Omental fat pad (tissue), 3 donors: ENCODE measurements at regions not wholly inside any gene's neighbourhood (a gene's known extent, or its start where the extent isn't known, plus 50 kb on each side); places are given as distances from the start of the nearest gene placed in this dataset.

Experiments used
- ATAC-seq: fragments of 150-250 bp; one replicate; pipeline ENCODE4 v1.9.1; 2016; ENCODE audit warnings: mild to moderate bottlenecking, moderate library complexity; ENCODE audit not compliant: low FRiP score
- DNase-seq: peaks from one replicate; pipeline ENCODE4 v3.0.0-alpha.2; 2019; ENCODE audit warnings: low spot score
- TF ChIP-seq, protein P1 (sequence below), 3 donors: fragments of 450-650 bp; IDR thresholded peaks; one replicate each; pipeline ENCODE4 v1.5.1; 2016 to 2017; ENCODE audit warnings: antibody characterized with exemption in 3 of 3, mild to moderate bottlenecking in 3 of 3, moderate library complexity in 2 of 3

DNA sequence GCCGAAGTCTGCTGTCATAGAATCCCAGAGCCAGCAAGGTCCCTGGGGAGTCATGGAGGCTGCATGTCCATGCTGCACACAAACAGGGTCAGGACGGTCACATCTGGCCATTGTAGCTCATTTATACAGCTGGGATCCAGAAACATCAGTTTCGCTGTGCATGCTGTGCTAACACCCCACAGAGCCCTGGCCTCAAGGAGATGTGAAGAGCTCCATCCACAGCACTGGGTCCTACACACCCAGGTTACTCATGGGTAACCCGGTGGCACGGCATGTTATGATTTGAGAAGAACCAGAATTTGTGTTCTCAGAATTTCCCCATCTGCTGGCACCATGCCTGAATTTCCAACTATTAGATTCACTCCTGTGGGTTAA lies 146.3 kb upstream of the ARHGAP20 start:
- peak; percentile 32 for DNase-seq
- TF ChIP-seq, protein P1, sequence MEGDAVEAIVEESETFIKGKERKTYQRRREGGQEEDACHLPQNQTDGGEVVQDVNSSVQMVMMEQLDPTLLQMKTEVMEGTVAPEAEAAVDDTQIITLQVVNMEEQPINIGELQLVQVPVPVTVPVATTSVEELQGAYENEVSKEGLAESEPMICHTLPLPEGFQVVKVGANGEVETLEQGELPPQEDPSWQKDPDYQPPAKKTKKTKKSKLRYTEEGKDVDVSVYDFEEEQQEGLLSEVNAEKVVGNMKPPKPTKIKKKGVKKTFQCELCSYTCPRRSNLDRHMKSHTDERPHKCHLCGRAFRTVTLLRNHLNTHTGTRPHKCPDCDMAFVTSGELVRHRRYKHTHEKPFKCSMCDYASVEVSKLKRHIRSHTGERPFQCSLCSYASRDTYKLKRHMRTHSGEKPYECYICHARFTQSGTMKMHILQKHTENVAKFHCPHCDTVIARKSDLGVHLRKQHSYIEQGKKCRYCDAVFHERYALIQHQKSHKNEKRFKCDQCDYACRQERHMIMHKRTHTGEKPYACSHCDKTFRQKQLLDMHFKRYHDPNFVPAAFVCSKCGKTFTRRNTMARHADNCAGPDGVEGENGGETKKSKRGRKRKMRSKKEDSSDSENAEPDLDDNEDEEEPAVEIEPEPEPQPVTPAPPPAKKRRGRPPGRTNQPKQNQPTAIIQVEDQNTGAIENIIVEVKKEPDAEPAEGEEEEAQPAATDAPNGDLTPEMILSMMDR (IDR thresholded peaks at IDR 0.05) = no peak
- peak; percentile 67 for ATAC-seq

DNA sequence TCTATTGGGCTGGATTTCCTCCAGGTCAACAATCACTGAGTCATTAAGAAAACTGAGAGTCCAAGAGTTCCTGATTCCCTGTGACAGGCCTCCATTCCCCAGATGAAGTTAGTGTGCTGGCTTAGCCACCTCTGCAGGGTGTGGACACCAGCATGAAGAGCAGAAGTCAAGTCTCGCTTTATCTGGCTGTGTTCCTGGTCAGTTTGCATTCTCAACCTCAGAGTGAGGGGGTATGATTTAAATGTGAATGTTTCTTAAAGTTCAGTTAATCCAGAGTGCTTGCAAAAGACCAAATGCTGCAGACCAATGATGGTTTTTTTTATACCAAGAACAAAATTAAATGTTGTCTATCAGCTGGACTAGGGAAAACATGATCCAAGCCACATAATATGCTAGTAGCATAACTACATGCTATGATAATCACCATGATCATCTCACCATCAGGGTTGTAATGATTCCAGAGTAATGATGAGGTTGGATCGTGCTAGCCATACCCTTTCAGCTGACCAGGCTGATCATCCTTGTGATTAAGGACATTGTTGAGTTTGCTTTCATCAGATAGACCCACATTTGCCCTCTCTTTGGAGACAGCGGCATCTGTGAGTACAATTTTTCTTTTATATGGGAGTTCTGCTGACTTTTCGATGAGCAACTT lies 145.8 kb upstream of the ARHGAP20 start:
- TF ChIP-seq, protein P1 (IDR thresholded peaks at IDR 0.05) = no peak
- peak; percentile 74 for ATAC-seq
- DNase-seq = no peak

GRCh38 chr11:110856996-110857812 lies 145.0 kb upstream of the ARHGAP20 start:
- TF ChIP-seq, protein P1 (IDR thresholded peaks at IDR 0.05) = no peak
- DNase-seq (no peak), ATAC-seq (no peak)

GRCh38 chr11:110856340-110856739 lies 144.1 kb upstream of the ARHGAP20 start:
- TF ChIP-seq, protein P1 (IDR thresholded peaks at IDR 0.05) = no peak
- ATAC-seq = no peak
- DNase-seq = no peak

DNA sequence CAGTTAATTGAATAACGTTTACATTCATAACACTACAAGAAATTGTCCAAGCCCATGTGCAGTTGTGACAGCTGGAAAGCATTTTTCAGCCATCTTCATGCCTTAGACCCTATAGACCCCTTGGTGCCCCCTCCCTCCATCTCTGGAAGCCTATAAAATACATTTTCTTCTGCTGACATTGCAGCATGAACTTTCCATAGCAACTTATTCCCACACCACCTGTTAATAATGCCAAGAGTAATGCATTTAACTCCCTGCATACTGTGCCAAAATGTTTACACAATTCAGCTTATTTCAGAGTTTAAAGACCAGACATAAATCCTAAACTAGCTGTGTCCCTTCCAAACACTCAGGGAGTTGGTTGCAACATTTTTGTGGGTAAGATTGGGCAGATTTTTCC lies 143.0 kb upstream of the ARHGAP20 start:
- ATAC-seq (no peak), DNase-seq (no peak)
- TF ChIP-seq, protein P1 (IDR thresholded peaks at IDR 0.05) = no peak

DNA sequence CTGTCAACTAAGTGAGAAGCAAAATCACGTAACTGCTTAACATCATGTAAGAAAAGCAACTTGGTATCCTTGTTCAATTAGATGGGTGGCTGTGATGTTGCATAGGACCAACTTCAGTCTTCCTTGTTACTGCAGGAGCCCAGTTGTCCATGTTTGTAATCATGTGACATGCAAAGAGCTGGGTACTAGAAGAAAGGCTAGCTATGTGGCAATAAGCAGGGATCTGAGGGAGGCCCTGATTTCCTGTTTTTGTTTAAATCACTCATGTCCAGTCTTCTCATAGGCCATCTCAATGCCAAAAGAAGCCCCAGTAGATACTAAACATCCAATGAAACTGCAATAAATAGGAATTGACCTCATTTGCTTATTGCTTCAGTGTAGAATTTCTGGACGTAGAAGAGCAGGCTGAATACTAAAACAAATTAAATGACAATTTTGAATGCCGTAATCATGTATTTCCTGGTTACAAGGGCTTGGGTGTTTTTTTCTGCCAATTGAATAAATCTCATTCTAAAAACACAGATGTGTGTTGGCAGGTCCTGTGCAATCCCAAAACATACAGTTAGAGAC lies 140.8 kb upstream of the ARHGAP20 start:
- DNase-seq (no peak), ATAC-seq (no peak)
- TF ChIP-seq, protein P1 (IDR thresholded peaks at IDR 0.05) = no peak
